GM12878 (cell line): ENCODE measurements at regions not wholly inside any gene's neighbourhood (a gene's known extent, or its start where the extent isn't known, plus 50 kb on each side); places are given as distances from the start of the nearest gene placed in this dataset.

Source experiments
- BCL11A ChIP-seq: IDR thresholded peaks from 2 replicates; pipeline ENCODE4 v1.6.1; 2011; ENCODE audit warnings: low read depth, low read length
- GABPA ChIP-seq: IDR thresholded peaks from 2 replicates; pipeline ENCODE4 v1.6.1; 2014; ENCODE audit warnings: antibody characterized with exemption, low read depth, mild to moderate bottlenecking, inconsistent platforms
- JUND ChIP-seq: IDR thresholded peaks from 2 replicates; pipeline ENCODE4 v1.6.1; 2012; ENCODE audit warnings: low read depth, mild to moderate bottlenecking, low read length, improper control_type of control experiment, moderate library complexity
- KDM1A ChIP-seq: fragments of 200-600 bp; sonication (generic); IDR thresholded peaks from 2 replicates; pipeline ENCODE4 v1.6.1; 2016; ENCODE audit warnings: borderline replicate concordance
- MXI1 ChIP-seq: fragments of 150-350 bp; IDR thresholded peaks from 2 replicates; pipeline ENCODE4 v1.6.1; 2011; ENCODE audit warnings: low read depth, mild to moderate bottlenecking, inconsistent platforms, low read length, improper control_type of control experiment
- POLR2A ChIP-seq: IDR thresholded peaks from 2 replicates; pipeline ENCODE4 v1.6.1; 2011; ENCODE audit warnings: low read depth, mild to moderate bottlenecking, low read length
- RAD21 ChIP-seq: IDR thresholded peaks from 2 replicates; pipeline ENCODE4 v1.6.1; 2011; ENCODE audit warnings: mild to moderate bottlenecking, low read depth, low read length, moderate library complexity; ENCODE audit not compliant: insufficient read depth
- SMC3 ChIP-seq: IDR thresholded peaks from 2 replicates; pipeline ENCODE4 v1.6.1; 2011; ENCODE audit warnings: low read length, improper control_type of control experiment, borderline replicate concordance
- YY1 ChIP-seq: IDR thresholded peaks from 2 replicates; pipeline ENCODE4 v1.6.1; 2011; ENCODE audit warnings: low read depth, mild to moderate bottlenecking, low read length
- ZBTB33 ChIP-seq: fragments of 450-650 bp; IDR thresholded peaks from 2 replicates; pipeline ENCODE4 v1.6.1; 2017; ENCODE audit warnings: mild to moderate bottlenecking
- TF ChIP-seq, protein P1 (sequence below), 3 experiments: IDR thresholded peaks in 2 of 3; conservative IDR thresholded peaks in 1 of 3; 2 replicates each; pipeline ENCODE4 v1.5.1; 2011; ENCODE audit warnings: low read depth in 3 of 3, low read length in 3 of 3, mild to moderate bottlenecking in 3 of 3, control low read depth in 2 of 3, moderate library complexity in 2 of 3, inconsistent platforms in 1 of 3, mixed read lengths in 1 of 3; ENCODE audit not compliant: control insufficient read depth in 2 of 3, insufficient read depth in 1 of 3; ENCODE audit errors: extremely low read depth in 1 of 3
- TF ChIP-seq, protein P2 (sequence below): IDR thresholded peaks from 2 replicates; pipeline ENCODE4 v1.6.1; 2012; ENCODE audit warnings: low read depth, low read length, improper control_type of control experiment

- TF ChIP-seq POLR2A (no peak), JUND (no peak), ZBTB33 (no peak), MXI1 (no peak), SMC3 (no peak), RAD21 (no peak), GABPA (no peak), KDM1A (no peak), BCL11A (no peak), YY1 (no peak)
- TF ChIP-seq, protein P1, sequence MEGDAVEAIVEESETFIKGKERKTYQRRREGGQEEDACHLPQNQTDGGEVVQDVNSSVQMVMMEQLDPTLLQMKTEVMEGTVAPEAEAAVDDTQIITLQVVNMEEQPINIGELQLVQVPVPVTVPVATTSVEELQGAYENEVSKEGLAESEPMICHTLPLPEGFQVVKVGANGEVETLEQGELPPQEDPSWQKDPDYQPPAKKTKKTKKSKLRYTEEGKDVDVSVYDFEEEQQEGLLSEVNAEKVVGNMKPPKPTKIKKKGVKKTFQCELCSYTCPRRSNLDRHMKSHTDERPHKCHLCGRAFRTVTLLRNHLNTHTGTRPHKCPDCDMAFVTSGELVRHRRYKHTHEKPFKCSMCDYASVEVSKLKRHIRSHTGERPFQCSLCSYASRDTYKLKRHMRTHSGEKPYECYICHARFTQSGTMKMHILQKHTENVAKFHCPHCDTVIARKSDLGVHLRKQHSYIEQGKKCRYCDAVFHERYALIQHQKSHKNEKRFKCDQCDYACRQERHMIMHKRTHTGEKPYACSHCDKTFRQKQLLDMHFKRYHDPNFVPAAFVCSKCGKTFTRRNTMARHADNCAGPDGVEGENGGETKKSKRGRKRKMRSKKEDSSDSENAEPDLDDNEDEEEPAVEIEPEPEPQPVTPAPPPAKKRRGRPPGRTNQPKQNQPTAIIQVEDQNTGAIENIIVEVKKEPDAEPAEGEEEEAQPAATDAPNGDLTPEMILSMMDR (IDR thresholded peaks at IDR 0.05 in 2 of 3, conservative IDR thresholded peaks at IDR 0.05 in 1 of 3; ENCODE audit: control insufficient read depth in 2 of 3, extremely low read depth in 1 of 3, insufficient read depth in 1 of 3, low read depth in 3 of 3, low read length in 3 of 3): no peak
- TF ChIP-seq, protein P2, sequence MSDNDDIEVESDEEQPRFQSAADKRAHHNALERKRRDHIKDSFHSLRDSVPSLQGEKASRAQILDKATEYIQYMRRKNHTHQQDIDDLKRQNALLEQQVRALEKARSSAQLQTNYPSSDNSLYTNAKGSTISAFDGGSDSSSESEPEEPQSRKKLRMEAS: no peak
Measured at GRCh38 chr13:73681015-73681414, 453.2 kb downstream of the KLF12 start.
